Gastroesophageal sphincter (tissue), 3 donors: ENCODE measurements at regions not wholly inside any gene's neighbourhood (a gene's known extent, or its start where the extent isn't known, plus 50 kb on each side); places are given as distances from the start of the nearest gene placed in this dataset.

Experiments
- EP300 ChIP-seq: sonication (generic); formaldehyde crosslinking; IDR thresholded peaks from one replicate; pipeline ENCODE4 v1.6.1; 2017; ENCODE audit warnings: antibody characterized with exemption, mild to moderate bottlenecking
- TF ChIP-seq, protein P1 (sequence below), 4 experiments: fragments of 200-600 bp in 2 of 4; fragments of 450-650 bp in 2 of 4; sonication (generic) in 1 of 4; IDR thresholded peaks; one replicate each; pipeline ENCODE4 v1.5.1; 2017 to 2019; ENCODE audit warnings: antibody characterized with exemption in 4 of 4, mild to moderate bottlenecking in 2 of 4, moderate library complexity in 2 of 4

DNA sequence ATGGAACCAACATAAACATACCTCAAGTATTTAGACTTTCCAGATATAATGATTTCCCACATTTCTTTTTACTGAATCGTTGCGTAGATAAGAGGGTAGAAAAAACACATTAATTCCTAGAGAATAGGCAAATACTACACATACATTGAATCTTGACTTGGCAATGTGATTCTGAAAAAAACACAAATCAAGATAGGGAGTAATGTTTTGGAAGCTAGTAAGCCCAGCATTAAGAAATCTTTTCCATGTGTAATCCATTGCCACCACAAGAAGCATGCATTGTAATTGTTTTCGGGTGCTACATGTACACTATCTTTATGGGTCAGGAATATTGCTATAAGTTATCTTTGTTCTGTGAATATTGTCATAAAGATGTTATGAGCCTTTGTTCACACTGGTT, 269.8 kb upstream of the PDGFD start:
- TF ChIP-seq, protein P1, sequence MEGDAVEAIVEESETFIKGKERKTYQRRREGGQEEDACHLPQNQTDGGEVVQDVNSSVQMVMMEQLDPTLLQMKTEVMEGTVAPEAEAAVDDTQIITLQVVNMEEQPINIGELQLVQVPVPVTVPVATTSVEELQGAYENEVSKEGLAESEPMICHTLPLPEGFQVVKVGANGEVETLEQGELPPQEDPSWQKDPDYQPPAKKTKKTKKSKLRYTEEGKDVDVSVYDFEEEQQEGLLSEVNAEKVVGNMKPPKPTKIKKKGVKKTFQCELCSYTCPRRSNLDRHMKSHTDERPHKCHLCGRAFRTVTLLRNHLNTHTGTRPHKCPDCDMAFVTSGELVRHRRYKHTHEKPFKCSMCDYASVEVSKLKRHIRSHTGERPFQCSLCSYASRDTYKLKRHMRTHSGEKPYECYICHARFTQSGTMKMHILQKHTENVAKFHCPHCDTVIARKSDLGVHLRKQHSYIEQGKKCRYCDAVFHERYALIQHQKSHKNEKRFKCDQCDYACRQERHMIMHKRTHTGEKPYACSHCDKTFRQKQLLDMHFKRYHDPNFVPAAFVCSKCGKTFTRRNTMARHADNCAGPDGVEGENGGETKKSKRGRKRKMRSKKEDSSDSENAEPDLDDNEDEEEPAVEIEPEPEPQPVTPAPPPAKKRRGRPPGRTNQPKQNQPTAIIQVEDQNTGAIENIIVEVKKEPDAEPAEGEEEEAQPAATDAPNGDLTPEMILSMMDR (IDR thresholded peaks at IDR 0.05) = no peak
- TF ChIP-seq EP300 = no peak
